ENCODE measurements at regions not wholly inside any gene's neighbourhood (a gene's known extent, or its start where the extent isn't known, plus 50 kb on each side); places are given as distances from the start of the nearest gene placed in this dataset.
"Not testable (repeated sequence)": the region's sequence is repeated elsewhere in the genome, so short reads cannot be mapped to it uniquely, and the experiment has no call there.

DNA sequence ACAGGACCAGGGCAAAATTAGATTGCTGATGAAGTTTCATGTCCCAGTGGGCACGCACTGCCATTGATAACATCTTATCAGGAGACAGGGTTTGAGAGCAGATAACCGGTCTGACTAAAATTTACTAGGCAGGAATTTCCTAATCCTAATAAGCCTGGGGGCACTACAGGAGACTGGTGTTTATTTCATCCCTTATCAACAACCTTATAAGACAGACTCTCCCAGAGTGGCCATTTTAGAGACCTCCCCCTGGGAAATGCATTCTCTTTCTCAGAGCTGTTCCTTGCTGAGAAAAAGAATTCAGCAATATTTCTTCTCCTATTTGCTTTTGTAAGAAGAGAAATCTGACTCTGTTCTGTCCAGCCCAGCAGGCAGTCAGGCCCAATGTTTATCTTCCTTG, 423.4 kb upstream of the IMPG1 start:
- Mint-ChIP-seq H3K4me1 (ENCODE audit: low read depth) (no peaks in the 10 kb centered on the region), H3K27ac (no peak overlapping the region), H3K9me3 (peaks cover 15% of the 10 kb centered on the region), H3K27me3 (no peaks in the 10 kb centered on the region), H3K36me3 (ENCODE audit: low read depth) (no peaks in the 10 kb centered on the region), H3K4me3 (no peak overlapping the region)
- H3K27me3 ChIP-seq (ENCODE audit: control insufficient read depth in 1 of 2, insufficient read depth in 2 of 2, low read length in 2 of 2), result no peaks in the 10 kb centered on the region
- ChIA-PET POLR2A (no interaction called here), CTCF (no interaction called here)
- no peak overlapping the region for H3K27ac ChIP-seq (ENCODE audit: low read depth in 1 of 2, low read length in 2 of 2)
- H3K36me3 ChIP-seq (ENCODE audit: insufficient read depth, low read length), result no peaks in the 10 kb centered on the region
- TF ChIP-seq, protein P1, sequence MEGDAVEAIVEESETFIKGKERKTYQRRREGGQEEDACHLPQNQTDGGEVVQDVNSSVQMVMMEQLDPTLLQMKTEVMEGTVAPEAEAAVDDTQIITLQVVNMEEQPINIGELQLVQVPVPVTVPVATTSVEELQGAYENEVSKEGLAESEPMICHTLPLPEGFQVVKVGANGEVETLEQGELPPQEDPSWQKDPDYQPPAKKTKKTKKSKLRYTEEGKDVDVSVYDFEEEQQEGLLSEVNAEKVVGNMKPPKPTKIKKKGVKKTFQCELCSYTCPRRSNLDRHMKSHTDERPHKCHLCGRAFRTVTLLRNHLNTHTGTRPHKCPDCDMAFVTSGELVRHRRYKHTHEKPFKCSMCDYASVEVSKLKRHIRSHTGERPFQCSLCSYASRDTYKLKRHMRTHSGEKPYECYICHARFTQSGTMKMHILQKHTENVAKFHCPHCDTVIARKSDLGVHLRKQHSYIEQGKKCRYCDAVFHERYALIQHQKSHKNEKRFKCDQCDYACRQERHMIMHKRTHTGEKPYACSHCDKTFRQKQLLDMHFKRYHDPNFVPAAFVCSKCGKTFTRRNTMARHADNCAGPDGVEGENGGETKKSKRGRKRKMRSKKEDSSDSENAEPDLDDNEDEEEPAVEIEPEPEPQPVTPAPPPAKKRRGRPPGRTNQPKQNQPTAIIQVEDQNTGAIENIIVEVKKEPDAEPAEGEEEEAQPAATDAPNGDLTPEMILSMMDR (IDR thresholded peaks at IDR 0.05), result no peak
- H3K9me3 ChIP-seq (ENCODE audit: control insufficient read depth in 1 of 2, insufficient read depth in 1 of 2, low read length in 2 of 2), result peaks cover 12 to 14% of the 10 kb centered on the region in 2 experiments
- DNase-seq, result no peak
- no peak for ATAC-seq (ENCODE audit: poor library complexity)
- intact Hi-C loops (cut with DNase I, micrococcal nuclease), result no loop called here
- no peaks in the 10 kb centered on the region for H3K4me1 ChIP-seq (ENCODE audit: insufficient read depth, low read length)
- no peak overlapping the region for H3K4me3 ChIP-seq (ENCODE audit: low read length)

DNA sequence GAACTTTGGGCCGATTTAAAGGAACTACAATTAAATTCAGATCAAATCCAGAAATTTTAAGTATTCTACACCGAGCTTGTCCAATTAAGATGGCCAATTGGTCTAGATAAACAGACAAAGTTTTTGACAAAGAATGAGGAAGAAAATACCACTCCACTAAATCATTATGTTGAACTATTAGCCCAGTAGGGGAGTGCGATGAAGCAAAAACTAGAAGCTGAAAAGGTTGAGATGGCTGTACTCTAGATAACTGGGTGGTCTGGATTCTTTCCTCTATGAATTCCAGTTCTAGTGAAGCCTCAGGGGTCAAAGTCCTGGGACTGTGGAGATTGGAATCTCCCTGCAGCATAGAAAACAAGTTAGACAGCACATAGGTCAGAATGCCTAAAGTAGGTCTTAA, 418.9 kb upstream of the IMPG1 start:
- DNase-seq; ATAC-seq (ENCODE audit: poor library complexity); POLR2A ChIA-PET; H3K27ac Mint-ChIP-seq; H3K4me1 Mint-ChIP-seq (ENCODE audit: low read depth); H3K4me1 ChIP-seq (ENCODE audit: insufficient read depth, low read length); H3K4me3 ChIP-seq (ENCODE audit: low read length); H3K4me3 Mint-ChIP-seq; CTCF ChIA-PET; H3K27ac ChIP-seq (ENCODE audit: low read depth in 1 of 2, low read length in 2 of 2); H3K27me3 ChIP-seq (ENCODE audit: control insufficient read depth in 1 of 2, insufficient read depth in 2 of 2, low read length in 2 of 2); intact Hi-C loops (cut with DNase I, micrococcal nuclease); H3K27me3 Mint-ChIP-seq; H3K36me3 Mint-ChIP-seq (ENCODE audit: low read depth); H3K36me3 ChIP-seq (ENCODE audit: insufficient read depth, low read length): not testable (repeated sequence)
- H3K9me3 ChIP-seq (ENCODE audit: control insufficient read depth in 1 of 2, insufficient read depth in 1 of 2, low read length in 2 of 2), result peaks cover 8 to 14% of the 10 kb centered on the region in 2 experiments
- peaks cover 26% of the 10 kb centered on the region for H3K9me3 Mint-ChIP-seq

DNA sequence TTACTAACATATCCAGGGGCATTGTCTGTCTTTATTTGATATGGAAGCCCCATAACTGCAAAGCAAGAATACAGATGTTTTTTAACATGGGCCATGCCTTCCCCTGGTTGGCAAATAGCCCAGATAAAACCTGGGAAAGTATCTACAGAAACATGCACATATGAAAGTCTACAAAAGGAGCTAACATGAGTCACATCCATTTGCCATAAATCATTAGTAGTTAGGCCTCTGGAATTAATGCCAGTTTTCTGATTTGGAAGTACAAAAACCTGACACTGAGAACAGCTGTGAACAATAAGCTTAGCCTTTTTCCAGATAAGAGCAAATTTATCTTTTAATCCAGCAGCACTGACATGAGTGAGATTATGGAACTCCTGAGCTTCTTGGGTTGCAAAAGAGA, 418.0 kb upstream of the IMPG1 start:
- Mint-ChIP-seq H3K4me1 (ENCODE audit: low read depth) (no peaks in the 10 kb centered on the region), H3K9me3 (peaks cover 24% of the 10 kb centered on the region), H3K27me3 (no peaks in the 10 kb centered on the region), H3K27ac (no peak overlapping the region), H3K36me3 (ENCODE audit: low read depth) (no peaks in the 10 kb centered on the region), H3K4me3 (no peak overlapping the region)
- H3K36me3 ChIP-seq (ENCODE audit: insufficient read depth, low read length), result no peaks in the 10 kb centered on the region
- POLR2A ChIA-PET, result no interaction called here
- no peaks in the 10 kb centered on the region for H3K4me1 ChIP-seq (ENCODE audit: insufficient read depth, low read length)
- no peak overlapping the region for H3K4me3 ChIP-seq (ENCODE audit: low read length)
- H3K9me3 ChIP-seq (ENCODE audit: control insufficient read depth in 1 of 2, insufficient read depth in 1 of 2, low read length in 2 of 2), result peaks cover 7 to 8% of the 10 kb centered on the region in 2 experiments
- intact Hi-C loops (cut with DNase I, micrococcal nuclease), result no loop called here
- CTCF ChIA-PET, result no interaction called here
- TF ChIP-seq, protein P1 (IDR thresholded peaks at IDR 0.05), result no peak
- DNase-seq, result no peak
- no peak overlapping the region for H3K27ac ChIP-seq (ENCODE audit: low read depth in 1 of 2, low read length in 2 of 2)
- ATAC-seq (ENCODE audit: poor library complexity), result no peak
- no peaks in the 10 kb centered on the region for H3K27me3 ChIP-seq (ENCODE audit: control insufficient read depth in 1 of 2, insufficient read depth in 2 of 2, low read length in 2 of 2)

DNA sequence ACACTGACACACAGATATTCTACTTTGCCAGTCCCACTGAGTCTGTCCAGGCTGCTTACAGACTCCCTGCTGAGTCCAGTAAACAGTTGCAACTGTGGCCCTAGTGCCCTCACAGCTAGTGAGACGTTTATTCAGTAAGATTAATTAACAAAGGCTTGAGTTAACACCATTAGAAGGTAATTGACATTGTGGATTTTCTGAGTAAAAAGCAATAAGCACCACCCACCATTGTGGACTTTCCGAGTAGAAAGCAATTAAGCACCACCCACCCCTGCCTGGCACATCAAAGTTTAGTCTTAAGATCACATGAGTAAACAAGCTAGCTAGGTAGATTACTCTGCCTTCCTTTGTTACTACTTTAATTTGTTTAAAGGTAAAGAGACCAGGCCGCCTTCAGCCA, 408.6 kb upstream of the IMPG1 start:
- Mint-ChIP-seq H3K4me3 (no peak overlapping the region), H3K27me3 (no peaks in the 10 kb centered on the region), H3K9me3 (peaks cover 19% of the 10 kb centered on the region), H3K4me1 (ENCODE audit: low read depth) (no peaks in the 10 kb centered on the region), H3K36me3 (ENCODE audit: low read depth) (no peaks in the 10 kb centered on the region), H3K27ac (no peak overlapping the region)
- CTCF ChIA-PET, result no interaction called here
- no peaks in the 10 kb centered on the region for H3K27me3 ChIP-seq (ENCODE audit: control insufficient read depth in 1 of 2, insufficient read depth in 2 of 2, low read length in 2 of 2)
- intact Hi-C loops (cut with DNase I, micrococcal nuclease), result no loop called here
- no peak overlapping the region for H3K4me3 ChIP-seq (ENCODE audit: low read length)
- H3K27ac ChIP-seq (ENCODE audit: low read depth in 1 of 2, low read length in 2 of 2), result no peak overlapping the region
- no peak for DNase-seq
- no peaks in the 10 kb centered on the region for H3K4me1 ChIP-seq (ENCODE audit: insufficient read depth, low read length)
- POLR2A ChIA-PET, result no interaction called here
- no peak for ATAC-seq (ENCODE audit: poor library complexity)
- TF ChIP-seq, protein P1 (IDR thresholded peaks at IDR 0.05), result no peak
- H3K36me3 ChIP-seq (ENCODE audit: insufficient read depth, low read length), result no peaks in the 10 kb centered on the region
- peaks cover 14 to 19% of the 10 kb centered on the region in 2 experiments for H3K9me3 ChIP-seq (ENCODE audit: control insufficient read depth in 1 of 2, insufficient read depth in 1 of 2, low read length in 2 of 2)

Data from CD4-positive, alpha-beta T cell (primary cell).